Uterus (tissue), 3 donors: ENCODE measurements at regions not wholly inside any gene's neighbourhood (a gene's known extent, or its start where the extent isn't known, plus 50 kb on each side); places are given as distances from the start of the nearest gene placed in this dataset.
"Not testable (repeated sequence)": the region's sequence is repeated elsewhere in the genome, so short reads cannot be mapped to it uniquely, and the experiment has no call there.

ENCODE experiments used
- DNase-seq, 2 donors: peaks; one replicate each; pipeline ENCODE4 v3.0.0-alpha.2; 2019 to 2020
- H3K27ac ChIP-seq, 2 donors: fragments of 200-600 bp; sonication (generic); 1 replicate in 1 of 2; 2 replicates in 1 of 2; pipeline ENCODE4 v1.5.1; 2016 to 2018
- H3K27me3 ChIP-seq, 2 donors: fragments of 200-600 bp; sonication (generic); one replicate each; pipeline ENCODE4 v1.5.1; 2018 to 2019; ENCODE audit warnings: control low read depth in 1 of 2
- H3K36me3 ChIP-seq, 2 donors: fragments of 200-600 bp; sonication (generic); one replicate each; pipeline ENCODE4 v1.5.1; 2019; ENCODE audit warnings: control low read depth in 1 of 2
- H3K4me1 ChIP-seq, 2 donors: fragments of 200-600 bp; sonication (generic); one replicate each; pipeline ENCODE4 v1.5.1; 2018 to 2019; ENCODE audit warnings: control low read depth in 1 of 2
- H3K4me3 ChIP-seq, 2 donors: fragments of 200-600 bp; sonication (generic); 1 replicate in 1 of 2; 2 replicates in 1 of 2; pipeline ENCODE4 v1.5.1; 2018 to 2019; ENCODE audit warnings: mild to moderate bottlenecking in 1 of 2
- H3K9me3 ChIP-seq, 2 donors: fragments of 200-600 bp; sonication (generic); one replicate each; pipeline ENCODE4 v1.5.1; 2019; ENCODE audit warnings: control low read depth in 1 of 2
- CTCF ChIP-seq, 4 experiments: fragments of 200-600 bp in 2 of 4; fragments of 450-650 bp in 2 of 4; sonication (generic) in 2 of 4; IDR thresholded peaks; one replicate each; pipeline ENCODE4 v1.5.1; 2016 to 2019; ENCODE audit warnings: antibody characterized with exemption in 4 of 4, mild to moderate bottlenecking in 2 of 4, moderate library complexity in 1 of 4
- POLR2A ChIP-seq, 2 donors: fragments of 450-650 bp; IDR thresholded peaks; one replicate each; pipeline ENCODE4 v1.6.1; 2016; ENCODE audit warnings: antibody characterized with exemption in 2 of 2, mild to moderate bottlenecking in 1 of 2, moderate library complexity in 1 of 2
- intact Hi-C: fragments of 100-400 bp; cut with DNase I; formaldehyde crosslinking; loops from one replicate; pipeline ENCODE4 v1.15.1; 2023; ENCODE audit warnings: low total_unique reads
- donor health status: DM: yes; HTN: yes; CAD: no.

GRCh38 chr3:194946091-194946490 lies 260.4 kb downstream of the FAM43A start:
- H3K9me3 ChIP-seq: no peaks in the 10 kb centered on the region
- TF ChIP-seq POLR2A (IDR thresholded peaks at IDR 0.05) (no peak), CTCF (IDR thresholded peaks at IDR 0.05) (no peak)
- DNase-seq: no peak

GRCh38 chr3:194949592-194949991 lies 263.9 kb downstream of the FAM43A start:
- H3K27ac ChIP-seq: no peak overlapping the region
- no peaks in the 10 kb centered on the region for H3K4me1 ChIP-seq
- DNase-seq: no peak
- no peak overlapping the region for H3K4me3 ChIP-seq
- intact Hi-C loops: no loop called here
- no peaks in the 10 kb centered on the region for H3K27me3 ChIP-seq
- H3K9me3 ChIP-seq: no peaks in the 10 kb centered on the region
- TF ChIP-seq CTCF (IDR thresholded peaks at IDR 0.05): no peak
- no peak for TF ChIP-seq POLR2A (IDR thresholded peaks at IDR 0.05)
- no peaks in the 10 kb centered on the region for H3K36me3 ChIP-seq

More at GRCh38 chr3:194946091-194946490, 260.4 kb downstream of the FAM43A start:
- Histone ChIP-seq H3K27ac (no peak overlapping the region), H3K4me3 (no peak overlapping the region), H3K4me1 (no peaks in the 10 kb centered on the region), H3K27me3 (no peaks in the 10 kb centered on the region), H3K36me3 (no peaks in the 10 kb centered on the region)
- intact Hi-C loops: no loop called here

GRCh38 chr3:194950906-194951628 lies 265.4 kb downstream of the FAM43A start:
- no peaks in the 10 kb centered on the region for H3K4me1 ChIP-seq
- no peaks in the 10 kb centered on the region for H3K9me3 ChIP-seq
- TF ChIP-seq POLR2A (IDR thresholded peaks at IDR 0.05) (no peak), CTCF (IDR thresholded peaks at IDR 0.05) (no peak)
- H3K27me3 ChIP-seq: no peaks in the 10 kb centered on the region
- no peak overlapping the region for H3K4me3 ChIP-seq
- intact Hi-C loops: no loop called here
- H3K27ac ChIP-seq: no peak overlapping the region
- H3K36me3 ChIP-seq: no peaks in the 10 kb centered on the region
- DNase-seq: no peak

- intact Hi-C loops, H3K36me3 ChIP-seq, DNase-seq: not testable (repeated sequence)
These were observed 265.9 kb downstream of the FAM43A start for GRCh38 chr3:194951629-194951920.

GRCh38 chr3:194951931-194952582 lies 266.4 kb downstream of the FAM43A start:
- no peak for DNase-seq
- TF ChIP-seq POLR2A (IDR thresholded peaks at IDR 0.05): no peak
- no peak for TF ChIP-seq CTCF (IDR thresholded peaks at IDR 0.05)
- H3K27ac ChIP-seq: no peak overlapping the region
- no peaks in the 10 kb centered on the region for H3K4me1 ChIP-seq
- no peaks in the 10 kb centered on the region for H3K9me3 ChIP-seq
- intact Hi-C loops: no loop called here
- no peaks in the 10 kb centered on the region for H3K27me3 ChIP-seq
- H3K4me3 ChIP-seq: no peak overlapping the region
- H3K36me3 ChIP-seq: no peaks in the 10 kb centered on the region

More at GRCh38 chr3:194951629-194951920, 265.9 kb downstream of the FAM43A start:
- not testable (repeated sequence) for H3K9me3 ChIP-seq, H3K4me3 ChIP-seq, H3K27ac ChIP-seq, H3K27me3 ChIP-seq, H3K4me1 ChIP-seq
